ENCODE measurements at regions not wholly inside any gene's neighbourhood (a gene's known extent, or its start where the extent isn't known, plus 50 kb on each side); places are given as distances from the start of the nearest gene placed in this dataset.

DNA sequence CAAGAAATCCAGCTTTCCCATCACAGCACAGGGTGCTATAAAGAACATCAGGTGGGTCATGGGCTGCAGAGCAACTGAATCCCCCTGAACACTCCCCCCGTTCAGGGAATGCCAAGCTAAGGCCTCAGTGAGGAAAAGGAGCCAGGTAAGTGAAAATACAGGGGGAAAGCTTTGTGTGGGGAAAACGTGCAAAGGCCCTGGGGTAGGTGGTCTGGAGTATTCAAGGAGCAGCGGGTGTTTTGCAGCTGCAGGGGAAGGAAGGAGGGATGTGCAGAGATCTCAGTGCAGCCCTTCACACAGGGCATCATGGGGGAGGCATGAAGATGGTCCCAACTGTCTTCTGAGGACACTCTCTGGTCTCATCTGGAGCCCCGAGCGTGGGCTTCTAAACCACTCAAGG is 119.2 kb downstream of the ETS2 start:
- TF ChIP-seq FOXP2 (optimal IDR thresholded peaks at IDR 0.05; ENCODE audit: control extremely low read depth, extremely low read length, insufficient read depth) (no peak), EZH2 (IDR thresholded peaks at IDR 0.05) (no peak), POLR2AphosphoS5 (IDR thresholded peaks at IDR 0.05; ENCODE audit: borderline replicate concordance, low read depth, low read length) (no peak)
